HCT116 (cell line): ENCODE measurements at regions not wholly inside any gene's neighbourhood (a gene's known extent, or its start where the extent isn't known, plus 50 kb on each side); places are given as distances from the start of the nearest gene placed in this dataset.

Experiments
- ATAC-seq: fragments of 200-7000 bp; cut with Tn5 transposase; 2 replicates; pipeline ENCODE4 v1.9.1; 2020; ENCODE audit warnings: mild to moderate bottlenecking, moderate library complexity
- BruUV-seq: library from RNA; stranded (reverse); fragments of 400-500 nt; replicated peaks from 2 replicates; lab custom pipeline; 2021; lab: Mats Ljungman, UMichigan
- CTCF ChIA-PET: fragments of 300-600 bp; sonication (Branson Sonifier 250); formaldehyde crosslinking; loops from one replicate; lab custom pipeline; 2021; ENCODE audit warnings: antibody characterized with exemption; lab: Charles Lee
- POLR2A ChIA-PET: fragments of 300-600, 350-600 bp; sonication (Branson Sonifier 250); formaldehyde crosslinking; loops from one replicate; lab custom pipeline; 2021; ENCODE audit warnings: antibody characterized with exemption; lab: Charles Lee
- RAD21 ChIA-PET, 2 experiments: fragments of 300-600 bp; sonication (Branson Sonifier 250); formaldehyde crosslinking; loops; one replicate each; lab custom pipeline; 2023; ENCODE audit warnings: low total read pairs in 2 of 2; ENCODE audit not compliant: uncharacterized antibody in 2 of 2, unreplicated experiment in 2 of 2, low non-redundant PET in 1 of 2; lab: Charles Lee
- DNase-seq: peaks from one replicate; pipeline ENCODE4 v3.0.0-alpha.2; 2010; ENCODE audit warnings: low read depth, low spot score
- H2AFZ ChIP-seq: fragments of 200-600 bp; shearing (Covaris generic), sonication (generic); 2 replicates; pipeline ENCODE4 v1.6.1; 2017; ENCODE audit warnings: low read depth, mixed run types, mixed read lengths, antibody characterized with exemption, low read length; ENCODE audit not compliant: poor library complexity, severe bottlenecking
- H3K27ac ChIP-seq: 2 replicates; pipeline ENCODE4 v1.5.1; 2012; ENCODE audit warnings: low read depth, low read length
- H3K27me3 ChIP-seq: fragments of 200-600 bp; sonication (generic); 2 replicates; pipeline ENCODE4 v1.6.1; 2016; ENCODE audit warnings: mixed run types, low read length, mixed read lengths; ENCODE audit not compliant: insufficient read depth
- H3K36me3 ChIP-seq, 2 experiments: fragments of 200-500 bp in 1 of 2; fragments of 200-600 bp in 1 of 2; sonication (Bioruptor generic) in 1 of 2; sonication (generic) in 1 of 2; 2 replicates each; pipeline versions ENCODE4 v1.5.1 to v1.6.1; 2014 to 2016; ENCODE audit warnings: low read length in 2 of 2, inconsistent platforms in 1 of 2, mixed read lengths in 1 of 2, mixed run types in 1 of 2; ENCODE audit not compliant: insufficient read depth in 2 of 2, control insufficient read depth in 1 of 2
- H3K4me1 ChIP-seq, 2 experiments: fragments of 200-600 bp in 1 of 2; sonication (generic) in 1 of 2; 2 replicates each; pipeline versions ENCODE4 v1.5.1 to v1.6.1; 2012 to 2017; ENCODE audit warnings: low read length in 2 of 2, inconsistent platforms in 1 of 2, mild to moderate bottlenecking in 1 of 2, mixed read lengths in 1 of 2, mixed run types in 1 of 2, moderate library complexity in 1 of 2; ENCODE audit not compliant: insufficient read depth in 2 of 2, control insufficient read depth in 1 of 2
- H3K4me2 ChIP-seq: fragments of 200-600 bp; sonication (generic); 2 replicates; pipeline ENCODE4 v1.6.1; 2017; ENCODE audit warnings: mixed run types, low read length, mixed read lengths
- H3K4me3 ChIP-seq, 2 experiments: fragments of 200-600 bp in 1 of 2; sonication (generic) in 1 of 2; replicated peaks in 1 of 2; 2 replicates each; pipeline ENCODE4 v1.5.1; 2011 to 2016; ENCODE audit warnings: low read length in 2 of 2, control low read depth in 1 of 2, low read depth in 1 of 2, mild to moderate bottlenecking in 1 of 2, mixed read lengths in 1 of 2, mixed run types in 1 of 2
- H3K79me2 ChIP-seq: fragments of 200-600 bp; sonication (generic); 2 replicates; pipeline ENCODE4 v1.6.1; 2017; ENCODE audit warnings: mild to moderate bottlenecking, mixed run types, low read length, moderate library complexity, mixed read lengths; ENCODE audit not compliant: insufficient read depth
- H3K9ac ChIP-seq: fragments of 200-600 bp; sonication (generic); 2 replicates; pipeline ENCODE4 v1.6.1; 2016; ENCODE audit warnings: low read length, mixed read lengths
- H3K9me2 ChIP-seq: fragments of 200-600 bp; sonication (generic), shearing (Covaris generic); 2 replicates; pipeline ENCODE4 v1.6.1; 2017; ENCODE audit warnings: mixed run types, mild to moderate bottlenecking, moderate library complexity; ENCODE audit not compliant: insufficient read depth
- H3K9me3 ChIP-seq, 2 experiments: fragments of 200-500 bp in 1 of 2; fragments of 200-600 bp in 1 of 2; sonication (Bioruptor generic) in 1 of 2; sonication (generic) in 1 of 2; 2 replicates each; pipeline ENCODE4 v1.6.1; 2014 to 2017; ENCODE audit warnings: low read length in 2 of 2, mixed read lengths in 2 of 2, inconsistent platforms in 1 of 2, low read depth in 1 of 2, mild to moderate bottlenecking in 1 of 2, mixed run types in 1 of 2, moderate library complexity in 1 of 2; ENCODE audit not compliant: control insufficient read depth in 1 of 2, insufficient read depth in 1 of 2
- H4K20me1 ChIP-seq: fragments of 200-600 bp; sonication (generic), shearing (Covaris generic); 2 replicates; pipeline ENCODE4 v1.6.1; 2017; ENCODE audit warnings: mixed run types, mild to moderate bottlenecking, moderate library complexity; ENCODE audit not compliant: insufficient read depth
- CBX3 ChIP-seq: IDR thresholded peaks from 2 replicates; pipeline ENCODE4 v1.6.1; 2012; ENCODE audit warnings: low read depth
- CEBPB ChIP-seq: IDR thresholded peaks from 2 replicates; pipeline ENCODE4 v1.6.1; 2012; ENCODE audit warnings: low read depth
- CTCF ChIP-seq, 3 experiments: fragments of 200-600 bp in 1 of 3; sonication (generic) in 1 of 3; IDR thresholded peaks in 2 of 3; conservative IDR thresholded peaks in 1 of 3; 2 replicates each; pipeline ENCODE4 v1.5.1; 2012 to 2017; ENCODE audit warnings: low read depth in 2 of 3, low read length in 2 of 3, antibody characterized with exemption in 1 of 3, borderline replicate concordance in 1 of 3, control low read depth in 1 of 3, mild to moderate bottlenecking in 1 of 3, mixed read lengths in 1 of 3, mixed run types in 1 of 3, moderate library complexity in 1 of 3; ENCODE audit not compliant: insufficient read depth in 1 of 3
- ELF1 ChIP-seq: IDR thresholded peaks from 2 replicates; pipeline ENCODE4 v1.6.1; 2012; ENCODE audit warnings: low read depth, borderline replicate concordance
- EZH2phosphoT487 ChIP-seq: fragments of 200-600 bp; IDR thresholded peaks from 2 replicates; pipeline ENCODE4 v1.6.1; 2018; ENCODE audit warnings: antibody characterized with exemption, borderline replicate concordance
- FOSL1 ChIP-seq: IDR thresholded peaks from 2 replicates; pipeline ENCODE4 v1.6.1; 2012; ENCODE audit warnings: low read depth
- POLR2A ChIP-seq: IDR thresholded peaks from 2 replicates; pipeline ENCODE4 v1.7.0; 2011; ENCODE audit warnings: borderline replicate concordance; ENCODE audit not compliant: insufficient read depth, insufficient read length; ENCODE audit errors: extremely low read depth
- REST ChIP-seq: IDR thresholded peaks from 2 replicates; pipeline ENCODE4 v1.6.1; 2012; ENCODE audit warnings: low read depth
- SIN3A ChIP-seq: IDR thresholded peaks from 2 replicates; pipeline ENCODE4 v1.6.1; 2012; ENCODE audit warnings: low read depth
- SP1 ChIP-seq: IDR thresholded peaks from 2 replicates; pipeline ENCODE4 v1.6.1; 2012; ENCODE audit warnings: low read depth
- SRF ChIP-seq: IDR thresholded peaks from 2 replicates; pipeline ENCODE4 v1.6.1; 2012; ENCODE audit warnings: low read depth
- TCF7L2 ChIP-seq: IDR thresholded peaks from 2 replicates; pipeline ENCODE4 v1.7.0; 2011; ENCODE audit warnings: borderline replicate concordance, inconsistent platforms; ENCODE audit not compliant: insufficient read depth, insufficient read length; ENCODE audit errors: extremely low read depth
- YY1 ChIP-seq: IDR thresholded peaks from 2 replicates; pipeline ENCODE4 v1.6.1; 2011; ENCODE audit warnings: low read length, low read depth, moderate library complexity, mild to moderate bottlenecking; ENCODE audit not compliant: insufficient replicate concordance; ENCODE audit errors: extremely low read depth
- ZFX ChIP-seq: fragments of 450-650 bp; IDR thresholded peaks from 2 replicates; pipeline ENCODE4 v1.6.1; 2017
- intact Hi-C: fragments of 100-400 bp; cut with micrococcal nuclease; formaldehyde crosslinking; loops from 2 replicates; pipeline ENCODE4 v1.10.0; 2022
- TF ChIP-seq, protein P1 (sequence below): IDR thresholded peaks from 2 replicates; pipeline ENCODE4 v1.6.1; 2012

DNA sequence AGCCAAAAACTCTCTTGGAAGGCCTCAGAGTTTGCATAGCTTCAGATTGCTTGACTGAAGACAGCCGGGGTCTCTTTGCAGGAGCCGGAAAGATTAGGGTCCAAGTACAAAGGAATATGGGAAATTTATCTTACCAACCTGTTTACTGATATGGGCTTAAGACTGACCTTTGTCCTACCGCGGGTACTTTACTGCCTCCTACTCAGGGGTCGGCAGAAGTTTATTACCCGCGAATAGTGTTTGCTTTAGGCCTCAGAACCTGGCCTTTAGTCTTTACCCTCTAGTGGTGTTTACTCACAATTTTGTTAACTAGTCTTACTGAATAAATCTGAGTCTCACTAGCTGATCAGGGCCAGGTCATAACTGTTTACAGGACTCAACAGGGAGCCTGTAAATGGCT, 765.4 kb upstream of the SPRY2 start:
- ATAC-seq: no peak
- CTCF ChIA-PET: no interaction called here
- H3K36me3 ChIP-seq: no peaks in the 10 kb centered on the region
- no peak overlapping the region for H3K4me3 ChIP-seq
- no peaks in the 10 kb centered on the region for H3K9me2 ChIP-seq
- RAD21 ChIA-PET: no interaction called here
- H2AFZ ChIP-seq: no peak overlapping the region
- BruUV-seq: no TSS peak
- no peak for DNase-seq
- POLR2A ChIA-PET: no interaction called here
- H4K20me1 ChIP-seq: no peaks in the 10 kb centered on the region
- intact Hi-C loops: no loop called here
- H3K9me3 ChIP-seq: no peaks in the 10 kb centered on the region
- no peaks in the 10 kb centered on the region for H3K27me3 ChIP-seq
- no peaks in the 10 kb centered on the region for H3K79me2 ChIP-seq
- no peak overlapping the region for H3K9ac ChIP-seq
- H3K4me2 ChIP-seq: no peak overlapping the region
- TF ChIP-seq REST (no peak), SP1 (no peak), CBX3 (no peak), FOSL1 (no peak), ELF1 (no peak), POLR2A (no peak), TCF7L2 (no peak), EZH2phosphoT487 (no peak), YY1 (no peak), SRF (no peak), SIN3A (no peak), CEBPB (no peak), ZFX (no peak), CTCF (IDR thresholded peaks at IDR 0.05 in 2 of 3, conservative IDR thresholded peaks at IDR 0.05 in 1 of 3; ENCODE audit: borderline replicate concordance in 1 of 3, insufficient read depth in 1 of 3, low read depth in 2 of 3, low read length in 2 of 3) (no peak)
- TF ChIP-seq, protein P1, sequence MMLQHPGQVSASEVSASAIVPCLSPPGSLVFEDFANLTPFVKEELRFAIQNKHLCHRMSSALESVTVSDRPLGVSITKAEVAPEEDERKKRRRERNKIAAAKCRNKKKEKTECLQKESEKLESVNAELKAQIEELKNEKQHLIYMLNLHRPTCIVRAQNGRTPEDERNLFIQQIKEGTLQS: no peak
- H3K4me1 ChIP-seq: no peaks in the 10 kb centered on the region
- no peak overlapping the region for H3K27ac ChIP-seq
